ENCODE measurements at regions not wholly inside any gene's neighbourhood (a gene's known extent, or its start where the extent isn't known, plus 50 kb on each side); places are given as distances from the start of the nearest gene placed in this dataset.

DNA sequence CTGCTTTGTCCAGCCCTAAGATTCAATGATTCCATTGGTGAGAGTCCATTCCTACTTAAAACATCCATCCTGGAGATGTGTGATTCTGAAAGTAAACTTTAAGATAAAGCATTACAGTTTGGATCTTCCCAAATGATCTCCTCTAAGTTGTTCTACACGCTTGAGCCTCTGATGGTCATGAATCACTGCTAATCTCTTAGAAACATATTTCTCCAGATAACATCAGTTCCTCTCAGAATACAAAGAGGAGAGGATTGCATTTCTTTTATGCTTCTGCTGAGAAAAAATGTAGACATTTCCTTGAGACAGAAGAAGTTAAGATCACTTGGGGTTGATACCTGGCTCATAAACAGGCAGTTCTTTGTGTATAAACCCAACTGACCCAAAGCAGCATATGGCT, 281.2 kb upstream of the DPH6 start:
- TF ChIP-seq, protein P1, sequence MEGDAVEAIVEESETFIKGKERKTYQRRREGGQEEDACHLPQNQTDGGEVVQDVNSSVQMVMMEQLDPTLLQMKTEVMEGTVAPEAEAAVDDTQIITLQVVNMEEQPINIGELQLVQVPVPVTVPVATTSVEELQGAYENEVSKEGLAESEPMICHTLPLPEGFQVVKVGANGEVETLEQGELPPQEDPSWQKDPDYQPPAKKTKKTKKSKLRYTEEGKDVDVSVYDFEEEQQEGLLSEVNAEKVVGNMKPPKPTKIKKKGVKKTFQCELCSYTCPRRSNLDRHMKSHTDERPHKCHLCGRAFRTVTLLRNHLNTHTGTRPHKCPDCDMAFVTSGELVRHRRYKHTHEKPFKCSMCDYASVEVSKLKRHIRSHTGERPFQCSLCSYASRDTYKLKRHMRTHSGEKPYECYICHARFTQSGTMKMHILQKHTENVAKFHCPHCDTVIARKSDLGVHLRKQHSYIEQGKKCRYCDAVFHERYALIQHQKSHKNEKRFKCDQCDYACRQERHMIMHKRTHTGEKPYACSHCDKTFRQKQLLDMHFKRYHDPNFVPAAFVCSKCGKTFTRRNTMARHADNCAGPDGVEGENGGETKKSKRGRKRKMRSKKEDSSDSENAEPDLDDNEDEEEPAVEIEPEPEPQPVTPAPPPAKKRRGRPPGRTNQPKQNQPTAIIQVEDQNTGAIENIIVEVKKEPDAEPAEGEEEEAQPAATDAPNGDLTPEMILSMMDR (conservative IDR thresholded peaks at IDR 0.05) = no peak
- no peak for TF ChIP-seq EZH2 (IDR thresholded peaks at IDR 0.05; ENCODE audit: low read depth)

Data from PC-9 (cell line).